ENCODE measurements at regions not wholly inside any gene's neighbourhood (a gene's known extent, or its start where the extent isn't known, plus 50 kb on each side); places are given as distances from the start of the nearest gene placed in this dataset.

- Histone ChIP-seq H3K36me3 (ENCODE audit: control insufficient read depth in 2 of 2, extremely low read depth in 1 of 2, insufficient read depth in 2 of 2, low read length in 2 of 2) (no peaks in the 10 kb centered on the region), H3K4me2 (ENCODE audit: control insufficient read depth, extremely low read depth, insufficient read depth, low read depth, low read length) (no peak overlapping the region), H3K27ac (ENCODE audit: control insufficient read depth, insufficient read depth, low read length) (no peak overlapping the region), H3K4me1 (ENCODE audit: control insufficient read depth, extremely low read depth, insufficient read depth, low read length) (no peaks in the 10 kb centered on the region), H3K9me3 (ENCODE audit: control insufficient read depth, low read depth, low read length) (no peaks in the 10 kb centered on the region), H3K9ac (ENCODE audit: control insufficient read depth, extremely low read depth, insufficient read depth, low read length) (no peak overlapping the region), H4K20me1 (ENCODE audit: control insufficient read depth, extremely low read depth, insufficient read depth, low read length) (no peaks in the 10 kb centered on the region), H3K9me1 (ENCODE audit: control insufficient read depth, extremely low read depth, insufficient read depth, low read length) (no peaks in the 10 kb centered on the region), H3K4me3 (ENCODE audit: control insufficient read depth in 2 of 3, extremely low read depth in 1 of 3, insufficient read depth in 2 of 3, low read depth in 1 of 3, low read length in 3 of 3) (no peak overlapping the region), H3K79me2 (ENCODE audit: control insufficient read depth, insufficient read depth, low read length) (no peaks in the 10 kb centered on the region), H2AFZ (ENCODE audit: control insufficient read depth, low read length) (no peak overlapping the region), H3K27me3 (ENCODE audit: control insufficient read depth, extremely low read depth, insufficient read depth, low read length) (no peaks in the 10 kb centered on the region)
- DNase-seq (ENCODE audit: low read depth, low spot score) = no peak
- dilution Hi-C loops (cut with MboI; ENCODE audit: extremely low pct_ligation_motif_present, low sequenced_read_pairs) = no loop called here
- no peak for TF ChIP-seq EZH2 (IDR thresholded peaks at IDR 0.05; ENCODE audit: low read length)
- no peak for TF ChIP-seq CTCF (optimal IDR thresholded peaks at IDR 0.05 in 1 of 3, IDR thresholded peaks at IDR 0.05 in 1 of 3, conservative IDR thresholded peaks at IDR 0.05 in 1 of 3; ENCODE audit: extremely low read depth in 1 of 3, insufficient read depth in 2 of 3, low read length in 3 of 3)
- no peak for FAIRE-seq
Measured at GRCh38 chr15:53829471-53829870, 70.0 kb upstream of the WDR72 start.

- Histone ChIP-seq H3K27ac (ENCODE audit: control insufficient read depth, insufficient read depth, low read length) (no peak overlapping the region), H3K4me3 (ENCODE audit: control insufficient read depth in 2 of 3, extremely low read depth in 1 of 3, insufficient read depth in 2 of 3, low read depth in 1 of 3, low read length in 3 of 3) (no peak overlapping the region), H3K9me1 (ENCODE audit: control insufficient read depth, extremely low read depth, insufficient read depth, low read length) (no peaks in the 10 kb centered on the region), H3K9ac (ENCODE audit: control insufficient read depth, extremely low read depth, insufficient read depth, low read length) (no peak overlapping the region), H3K36me3 (ENCODE audit: control insufficient read depth in 2 of 2, extremely low read depth in 1 of 2, insufficient read depth in 2 of 2, low read length in 2 of 2) (no peaks in the 10 kb centered on the region), H3K9me3 (ENCODE audit: control insufficient read depth, low read depth, low read length) (no peaks in the 10 kb centered on the region), H3K4me2 (ENCODE audit: control insufficient read depth, extremely low read depth, insufficient read depth, low read depth, low read length) (no peak overlapping the region), H3K4me1 (ENCODE audit: control insufficient read depth, extremely low read depth, insufficient read depth, low read length) (no peaks in the 10 kb centered on the region), H3K79me2 (ENCODE audit: control insufficient read depth, insufficient read depth, low read length) (no peaks in the 10 kb centered on the region), H4K20me1 (ENCODE audit: control insufficient read depth, extremely low read depth, insufficient read depth, low read length) (no peaks in the 10 kb centered on the region), H3K27me3 (ENCODE audit: control insufficient read depth, extremely low read depth, insufficient read depth, low read length) (no peaks in the 10 kb centered on the region), H2AFZ (ENCODE audit: control insufficient read depth, low read length) (no peak overlapping the region)
- TF ChIP-seq EZH2 (IDR thresholded peaks at IDR 0.05; ENCODE audit: low read length) = no peak
- TF ChIP-seq CTCF (optimal IDR thresholded peaks at IDR 0.05 in 1 of 3, IDR thresholded peaks at IDR 0.05 in 1 of 3, conservative IDR thresholded peaks at IDR 0.05 in 1 of 3; ENCODE audit: extremely low read depth in 1 of 3, insufficient read depth in 2 of 3, low read length in 3 of 3) = no peak
- DNase-seq (ENCODE audit: low read depth, low spot score) = no peak
- dilution Hi-C loops (cut with MboI; ENCODE audit: extremely low pct_ligation_motif_present, low sequenced_read_pairs) = no loop called here
- FAIRE-seq = no peak
Measured at GRCh38 chr15:53827355-53827754, 67.9 kb upstream of the WDR72 start.
